Heart right ventricle (tissue), 16 donors: ENCODE measurements at regions not wholly inside any gene's neighbourhood (a gene's known extent, or its start where the extent isn't known, plus 50 kb on each side); places are given as distances from the start of the nearest gene placed in this dataset.

Source experiments
- ATAC-seq, 8 donors: fragments of 200-7000 bp; cut with Tn5 transposase; one replicate each; pipeline ENCODE4 v1.9.1; 2020; ENCODE audit warnings: mild to moderate bottlenecking in 8 of 8, moderate library complexity in 8 of 8, moderate number of reproducible peaks in 1 of 8
- DNase-seq, 2 donors: peaks; one replicate each; pipeline ENCODE4 v3.0.0-alpha.2; 2020
- H3K27ac ChIP-seq, 10 donors: fragments of 200-600 bp; sonication (generic) in 2 of 10; one replicate each; pipeline versions ENCODE4 v1.5.0 to v1.8.0; 2020 to 2022; ENCODE audit warnings: mild to moderate bottlenecking in 3 of 10
- H3K27me3 ChIP-seq, 7 donors: fragments of 200-600 bp; one replicate each; pipeline ENCODE4 v1.8.0; 2021 to 2022; ENCODE audit warnings: mild to moderate bottlenecking in 2 of 7
- H3K36me3 ChIP-seq, 9 donors: fragments of 200-600 bp; sonication (generic) in 1 of 9; one replicate each; pipeline versions ENCODE4 v1.5.0 to v1.8.0; 2020 to 2022; ENCODE audit warnings: mild to moderate bottlenecking in 2 of 9
- H3K4me1 ChIP-seq, 9 donors: fragments of 200-600 bp; sonication (generic) in 1 of 9; one replicate each; pipeline versions ENCODE4 v1.5.0 to v1.8.0; 2020 to 2022; ENCODE audit warnings: mild to moderate bottlenecking in 4 of 9
- H3K4me3 ChIP-seq, 10 donors: fragments of 200-600 bp; sonication (generic) in 2 of 10; one replicate each; pipeline versions ENCODE4 v1.5.0 to v1.8.0; 2020 to 2022; ENCODE audit warnings: mild to moderate bottlenecking in 7 of 10, moderate library complexity in 2 of 10
- H3K9me3 ChIP-seq, 11 donors: fragments of 200-600 bp in 10 of 11; sonication (generic) in 2 of 11; one replicate each; pipeline versions ENCODE4 v1.5.0 to v1.8.0; 2013 to 2022; ENCODE audit warnings: mild to moderate bottlenecking in 2 of 11, control low read depth in 1 of 11, moderate library complexity in 1 of 11
- WGBS, 2 donors: extraction: QIAGEN DNeasy Blood & Tissue Kit; methylation state at CpG; one replicate each; pipeline ENCODE4 v1.1.7; 2013; ENCODE audit warnings: inconsistent platforms in 1 of 2; 5-methylcytosine and 5-hydroxymethylcytosine counted together
- intact Hi-C, 10 donors: fragments of 100-400 bp; cut with DNase I; formaldehyde crosslinking; loops; one replicate each; pipeline versions ENCODE4 v1.11.1 to v1.14.2; 2022
- TF ChIP-seq, protein P1 (sequence below), 9 donors: fragments of 200-600 bp; sonication (generic) in 2 of 9; IDR thresholded peaks; one replicate each; pipeline versions ENCODE4 v1.5.0 to v1.8.0; 2021 to 2022; ENCODE audit warnings: antibody characterized with exemption in 9 of 9, mild to moderate bottlenecking in 5 of 9, moderate library complexity in 1 of 9
- donor health status: Arrhythmogenic right ventricular cardiomyopathy.
- donor health status: ischemic (EF 13 %, LVEDD 7.1; RV severe dilation, severe dysfunction).
- donor health status: healthy with polysubstance abuse.
- donor health status: DM: no; HTN: yes; CAD: no.
- donor health status: DM: no; HTN: no; CAD: no.
- donor health status: ischemic (EF 25% LVEDD 6.9; RV normal size, moderate dysfunction).
- donor health status: ischemic (EF 25% LVEDD 5.7; RV mildly dilated, moderate dysfunction).
- donor health status: healthy.
- donor health status: DM: yes; HTN: yes; CAD: no.
- donor health status: Ischemic cardiomyopathy.
- donor health status: ischemic (EF 35%, LVEDD 5.7; RV mildly dilated, moderate dysfunction).
- donor health status: nonischemic (EF 11% LVEDD 7.7; RV severe dilation, severe dysfunction).
- donor health status: DM: yes; HTN: yes; CAD: no.
- donor health status: PGD.
- donor health status: ischemic (EF 29% LVEDD 5.4; RV normal size, mild dysfunction).
- donor health status: nonischemic (EF 23%, LVEDD 6.1; RV moderate dilation, normal function).

DNA sequence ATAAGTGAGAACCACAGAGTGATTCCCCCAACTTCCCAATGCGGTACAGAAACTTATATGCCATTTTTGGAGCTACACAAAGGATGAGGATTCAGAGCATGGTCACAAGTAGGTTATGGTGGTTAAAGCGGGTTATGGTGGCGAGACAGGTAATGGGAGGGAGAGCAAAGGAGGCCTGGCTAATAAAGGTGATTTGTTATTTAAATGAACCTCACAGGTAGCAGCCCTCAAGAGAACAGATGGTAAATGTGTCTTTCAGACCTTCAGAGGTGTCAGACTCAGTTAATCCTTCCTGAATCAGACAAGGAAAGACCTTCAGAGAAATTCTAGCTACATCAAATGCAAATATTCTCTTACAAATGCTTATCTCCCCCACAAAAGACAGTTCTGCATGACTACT is 1971.4 kb downstream of the OLFM4 start:
- Histone ChIP-seq H3K27ac (no peak overlapping the region), H3K4me1 (no peaks in the 10 kb centered on the region), H3K27me3 (no peaks in the 10 kb centered on the region), H3K4me3 (no peak overlapping the region), H3K36me3 (no peaks in the 10 kb centered on the region), H3K9me3 (peaks cover 0 to 15% (median 0%) of the 10 kb centered on the region in 11 donors)
- 84 to 88% methylated on average over 3 of the region's 3 CpGs for WGBS, 2 donors
- TF ChIP-seq, protein P1, sequence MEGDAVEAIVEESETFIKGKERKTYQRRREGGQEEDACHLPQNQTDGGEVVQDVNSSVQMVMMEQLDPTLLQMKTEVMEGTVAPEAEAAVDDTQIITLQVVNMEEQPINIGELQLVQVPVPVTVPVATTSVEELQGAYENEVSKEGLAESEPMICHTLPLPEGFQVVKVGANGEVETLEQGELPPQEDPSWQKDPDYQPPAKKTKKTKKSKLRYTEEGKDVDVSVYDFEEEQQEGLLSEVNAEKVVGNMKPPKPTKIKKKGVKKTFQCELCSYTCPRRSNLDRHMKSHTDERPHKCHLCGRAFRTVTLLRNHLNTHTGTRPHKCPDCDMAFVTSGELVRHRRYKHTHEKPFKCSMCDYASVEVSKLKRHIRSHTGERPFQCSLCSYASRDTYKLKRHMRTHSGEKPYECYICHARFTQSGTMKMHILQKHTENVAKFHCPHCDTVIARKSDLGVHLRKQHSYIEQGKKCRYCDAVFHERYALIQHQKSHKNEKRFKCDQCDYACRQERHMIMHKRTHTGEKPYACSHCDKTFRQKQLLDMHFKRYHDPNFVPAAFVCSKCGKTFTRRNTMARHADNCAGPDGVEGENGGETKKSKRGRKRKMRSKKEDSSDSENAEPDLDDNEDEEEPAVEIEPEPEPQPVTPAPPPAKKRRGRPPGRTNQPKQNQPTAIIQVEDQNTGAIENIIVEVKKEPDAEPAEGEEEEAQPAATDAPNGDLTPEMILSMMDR (IDR thresholded peaks at IDR 0.05), result no peak
- ATAC-seq (no peak), DNase-seq (no peak)
- intact Hi-C loops, result no loop called here

DNA sequence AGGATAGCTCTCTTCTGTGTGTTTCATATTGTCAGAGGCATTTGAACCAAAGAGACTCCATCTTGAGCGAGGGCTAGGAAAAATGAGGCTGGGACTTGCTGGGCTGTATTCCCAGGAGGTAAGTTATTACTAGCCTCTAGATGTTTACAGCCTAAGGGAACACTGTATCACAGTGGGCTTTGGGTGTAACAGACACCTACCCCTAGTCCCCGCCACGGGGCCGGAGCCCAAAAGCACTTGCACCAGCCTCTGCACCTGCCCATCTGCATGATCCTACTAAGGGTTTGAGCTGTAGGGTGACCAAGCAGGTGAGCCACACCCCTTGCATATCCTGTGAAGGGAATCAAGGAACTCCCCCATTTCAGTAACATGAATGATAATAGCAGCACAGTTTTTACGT is 1972.2 kb downstream of the OLFM4 start:
- intact Hi-C loops, result no loop called here
- H3K4me3 ChIP-seq, result no peak overlapping the region
- no peak overlapping the region for H3K27ac ChIP-seq
- 85 to 90% methylated on average over 5 of the region's 5 CpGs for WGBS, 2 donors
- no peak for ATAC-seq
- H3K36me3 ChIP-seq, result no peaks in the 10 kb centered on the region
- H3K9me3 ChIP-seq, result peaks cover 0 to 15% (median 0%) of the 10 kb centered on the region in 11 donors
- DNase-seq, result no peak
- H3K4me1 ChIP-seq, result no peaks in the 10 kb centered on the region
- H3K27me3 ChIP-seq, result no peaks in the 10 kb centered on the region
- TF ChIP-seq, protein P1 (IDR thresholded peaks at IDR 0.05), result no peak

DNA sequence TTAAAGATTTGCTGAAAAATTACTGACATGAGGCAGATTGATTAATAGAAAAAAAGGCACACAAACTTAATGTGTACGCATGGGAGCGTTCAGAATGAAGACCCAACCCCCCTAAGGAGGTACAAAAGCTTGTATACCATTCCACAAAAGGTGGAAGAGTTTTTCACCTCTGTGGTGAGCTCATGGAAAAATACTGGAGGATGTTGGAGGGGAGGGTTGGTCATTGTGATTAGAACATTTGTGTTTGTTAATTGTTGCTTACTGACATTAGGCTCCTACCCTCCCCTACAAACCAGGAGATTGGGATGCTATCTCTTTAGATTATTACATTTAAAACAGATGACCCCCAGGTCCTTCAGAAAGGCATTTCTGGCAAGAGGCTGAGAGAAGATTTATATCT is 1973.3 kb downstream of the OLFM4 start:
- H3K4me3 ChIP-seq, result no peak overlapping the region
- intact Hi-C loops, result no loop called here
- no peak overlapping the region for H3K27ac ChIP-seq
- H3K36me3 ChIP-seq, result no peaks in the 10 kb centered on the region
- H3K9me3 ChIP-seq, result peaks cover 0 to 7% (median 0%) of the 10 kb centered on the region in 11 donors
- H3K4me1 ChIP-seq, result no peaks in the 10 kb centered on the region
- ATAC-seq, result no peak
- H3K27me3 ChIP-seq, result no peaks in the 10 kb centered on the region
- 70 to 78% methylated on average over 2 of the region's 2 CpGs for WGBS, 2 donors
- DNase-seq, result no peak
- TF ChIP-seq, protein P1 (IDR thresholded peaks at IDR 0.05), result no peak

DNA sequence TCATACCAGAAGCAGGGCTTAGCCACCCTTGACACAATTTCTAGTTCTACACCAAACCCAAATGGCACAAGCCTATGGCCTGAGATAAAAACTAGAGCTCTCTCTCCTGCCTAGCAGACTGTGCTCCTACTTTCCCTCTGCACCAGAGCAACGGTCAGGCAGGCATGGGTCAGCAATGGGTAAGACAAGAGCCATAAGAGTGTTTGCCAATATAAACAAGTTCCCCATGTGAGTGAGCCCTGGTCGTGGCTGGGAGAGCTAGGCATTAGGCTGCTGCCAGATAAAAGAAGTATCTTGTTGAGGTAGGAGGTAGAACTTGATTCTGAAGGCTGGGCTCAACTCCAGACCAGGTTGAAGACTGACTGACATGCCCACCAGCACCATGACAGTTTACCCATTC is 1979.1 kb downstream of the OLFM4 start:
- Histone ChIP-seq H3K36me3 (no peaks in the 10 kb centered on the region), H3K4me3 (no peak overlapping the region), H3K27ac (no peak overlapping the region), H3K9me3 (peaks cover 0 to 14% (median 0%) of the 10 kb centered on the region in 11 donors), H3K4me1 (no peaks in the 10 kb centered on the region), H3K27me3 (no peaks in the 10 kb centered on the region)
- ATAC-seq, result no peak
- intact Hi-C loops, result no loop called here
- TF ChIP-seq, protein P1 (IDR thresholded peaks at IDR 0.05), result no peak
- no peak for DNase-seq
- 32 to 34% methylated on average over 2 of the region's 2 CpGs for WGBS, 2 donors
